Fibroblast of lung (primary cell): ENCODE measurements at regions not wholly inside any gene's neighbourhood (a gene's known extent, or its start where the extent isn't known, plus 50 kb on each side); places are given as distances from the start of the nearest gene placed in this dataset.

Experiments used
- DNase-seq, 2 donors: peaks; one replicate each; pipeline versions ENCODE4 v3.0.0 to v3.0.0-alpha.2; 2010; ENCODE audit warnings: low read depth in 2 of 2
- H2AFZ ChIP-seq: 2 replicates; pipeline ENCODE4 v1.5.1; 2012; ENCODE audit warnings: low read length, control low read depth, inconsistent platforms
- H3K27ac ChIP-seq: 2 replicates; pipeline ENCODE4 v1.5.1; 2011; ENCODE audit warnings: low read length, control low read depth; ENCODE audit not compliant: insufficient read depth
- H3K27me3 ChIP-seq: 2 replicates; pipeline ENCODE4 v1.5.1; 2011; ENCODE audit warnings: mild to moderate bottlenecking, low read length; ENCODE audit not compliant: control insufficient read depth, insufficient read depth
- H3K36me3 ChIP-seq: 2 replicates; pipeline ENCODE4 v1.5.1; 2011; ENCODE audit warnings: low read length; ENCODE audit not compliant: control insufficient read depth, insufficient read depth
- H3K4me1 ChIP-seq: 2 replicates; pipeline ENCODE4 v1.5.1; 2011; ENCODE audit warnings: low read length; ENCODE audit not compliant: control insufficient read depth, insufficient read depth; ENCODE audit errors: extremely low read depth
- H3K4me2 ChIP-seq: 2 replicates; pipeline ENCODE4 v1.5.1; 2011; ENCODE audit warnings: low read length, control low read depth; ENCODE audit not compliant: insufficient read depth; ENCODE audit errors: extremely low read depth
- H3K4me3 ChIP-seq, 4 experiments: fragments of 200-600 bp in 1 of 4; sonication (generic) in 1 of 4; replicated peaks in 1 of 4; 2 replicates each; pipeline ENCODE4 v1.5.1; 2011 to 2016; ENCODE audit warnings: low read length in 4 of 4, low read depth in 3 of 4, mild to moderate bottlenecking in 3 of 4, control low read depth in 2 of 4, inconsistent platforms in 1 of 4, mixed read lengths in 1 of 4; ENCODE audit not compliant: insufficient read depth in 1 of 4; ENCODE audit errors: control extremely low read depth in 1 of 4
- H3K79me2 ChIP-seq: 2 replicates; pipeline ENCODE4 v1.5.1; 2012; ENCODE audit warnings: mild to moderate bottlenecking, low read length, inconsistent platforms; ENCODE audit not compliant: control insufficient read depth, insufficient read depth
- H3K9ac ChIP-seq: 2 replicates; pipeline ENCODE4 v1.5.1; 2011; ENCODE audit warnings: mild to moderate bottlenecking, low read length, control low read depth; ENCODE audit not compliant: insufficient read depth
- H3K9me3 ChIP-seq: 2 replicates; pipeline ENCODE4 v1.5.1; 2012; ENCODE audit warnings: low read depth, low read length; ENCODE audit not compliant: control insufficient read depth, insufficient read depth
- H4K20me1 ChIP-seq: 2 replicates; pipeline ENCODE4 v1.5.1; 2011; ENCODE audit warnings: low read length; ENCODE audit not compliant: control insufficient read depth, insufficient read depth; ENCODE audit errors: extremely low read depth
- EZH2 ChIP-seq: IDR thresholded peaks from 2 replicates; pipeline ENCODE4 v1.5.1; 2012; ENCODE audit warnings: low read length, control low read depth, mild to moderate bottlenecking; ENCODE audit errors: missing control alignments
- TF ChIP-seq, protein P1 (sequence below), 2 donors: IDR thresholded peaks in 1 of 2; conservative IDR thresholded peaks in 1 of 2; 1 replicate in 1 of 2; 2 replicates in 1 of 2; pipeline ENCODE4 v1.5.1; 2011 to 2012; ENCODE audit warnings: low read length in 2 of 2, control low read depth in 1 of 2, inconsistent platforms in 1 of 2, low read depth in 1 of 2, mild to moderate bottlenecking in 1 of 2

GRCh38 chr9:26513730-26514129 is 378.9 kb downstream of the CAAP1 start:
- H3K4me2 ChIP-seq: no peak overlapping the region
- TF ChIP-seq, protein P1, sequence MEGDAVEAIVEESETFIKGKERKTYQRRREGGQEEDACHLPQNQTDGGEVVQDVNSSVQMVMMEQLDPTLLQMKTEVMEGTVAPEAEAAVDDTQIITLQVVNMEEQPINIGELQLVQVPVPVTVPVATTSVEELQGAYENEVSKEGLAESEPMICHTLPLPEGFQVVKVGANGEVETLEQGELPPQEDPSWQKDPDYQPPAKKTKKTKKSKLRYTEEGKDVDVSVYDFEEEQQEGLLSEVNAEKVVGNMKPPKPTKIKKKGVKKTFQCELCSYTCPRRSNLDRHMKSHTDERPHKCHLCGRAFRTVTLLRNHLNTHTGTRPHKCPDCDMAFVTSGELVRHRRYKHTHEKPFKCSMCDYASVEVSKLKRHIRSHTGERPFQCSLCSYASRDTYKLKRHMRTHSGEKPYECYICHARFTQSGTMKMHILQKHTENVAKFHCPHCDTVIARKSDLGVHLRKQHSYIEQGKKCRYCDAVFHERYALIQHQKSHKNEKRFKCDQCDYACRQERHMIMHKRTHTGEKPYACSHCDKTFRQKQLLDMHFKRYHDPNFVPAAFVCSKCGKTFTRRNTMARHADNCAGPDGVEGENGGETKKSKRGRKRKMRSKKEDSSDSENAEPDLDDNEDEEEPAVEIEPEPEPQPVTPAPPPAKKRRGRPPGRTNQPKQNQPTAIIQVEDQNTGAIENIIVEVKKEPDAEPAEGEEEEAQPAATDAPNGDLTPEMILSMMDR (conservative IDR thresholded peaks at IDR 0.05 in 1 of 2, IDR thresholded peaks at IDR 0.05 in 1 of 2; ENCODE audit: low read depth in 1 of 2, low read length in 2 of 2): no peak
- no peak for TF ChIP-seq EZH2
- DNase-seq: no peak
- no peaks in the 10 kb centered on the region for H4K20me1 ChIP-seq
- H3K9ac ChIP-seq: no peak overlapping the region
- no peaks in the 10 kb centered on the region for H3K27me3 ChIP-seq
- H3K27ac ChIP-seq: no peak overlapping the region
- H3K9me3 ChIP-seq: no peaks in the 10 kb centered on the region
- no peak overlapping the region for H3K4me3 ChIP-seq
- no peak overlapping the region for H2AFZ ChIP-seq
- no peaks in the 10 kb centered on the region for H3K36me3 ChIP-seq
- H3K79me2 ChIP-seq: no peaks in the 10 kb centered on the region
- H3K4me1 ChIP-seq: no peaks in the 10 kb centered on the region

- Histone ChIP-seq H2AFZ (no peak overlapping the region), H3K4me2 (no peak overlapping the region), H3K79me2 (no peaks in the 10 kb centered on the region), H3K36me3 (no peaks in the 10 kb centered on the region), H3K27ac (no peak overlapping the region), H3K4me3 (no peak overlapping the region), H3K27me3 (no peaks in the 10 kb centered on the region), H3K9ac (no peak overlapping the region), H3K9me3 (no peaks in the 10 kb centered on the region), H3K4me1 (no peaks in the 10 kb centered on the region), H4K20me1 (no peaks in the 10 kb centered on the region)
- TF ChIP-seq, protein P1 (conservative IDR thresholded peaks at IDR 0.05 in 1 of 2, IDR thresholded peaks at IDR 0.05 in 1 of 2; ENCODE audit: low read depth in 1 of 2, low read length in 2 of 2): no peak
- no peak for TF ChIP-seq EZH2
- DNase-seq: no peak
These were observed 382.5 kb downstream of the CAAP1 start for GRCh38 chr9:26510137-26510536.

- H4K20me1 ChIP-seq: no peaks in the 10 kb centered on the region
- no peak overlapping the region for H3K4me2 ChIP-seq
- TF ChIP-seq, protein P1 (conservative IDR thresholded peaks at IDR 0.05 in 1 of 2, IDR thresholded peaks at IDR 0.05 in 1 of 2; ENCODE audit: low read depth in 1 of 2, low read length in 2 of 2): no peak
- TF ChIP-seq EZH2: no peak
- no peaks in the 10 kb centered on the region for H3K9me3 ChIP-seq
- no peak overlapping the region for H3K4me3 ChIP-seq
- no peak overlapping the region for H3K9ac ChIP-seq
- no peaks in the 10 kb centered on the region for H3K4me1 ChIP-seq
- no peaks in the 10 kb centered on the region for H3K36me3 ChIP-seq
- DNase-seq: no peak
- no peaks in the 10 kb centered on the region for H3K27me3 ChIP-seq
- H2AFZ ChIP-seq: no peak overlapping the region
- H3K27ac ChIP-seq: no peak overlapping the region
- H3K79me2 ChIP-seq: no peaks in the 10 kb centered on the region
These were observed 383.7 kb downstream of the CAAP1 start for GRCh38 chr9:26508897-26509296.
